SK-N-SH (cell line): ENCODE measurements at regions not wholly inside any gene's neighbourhood (a gene's known extent, or its start where the extent isn't known, plus 50 kb on each side); places are given as distances from the start of the nearest gene placed in this dataset.
"Not testable (repeated sequence)": the region's sequence is repeated elsewhere in the genome, so short reads cannot be mapped to it uniquely, and the experiment has no call there.

Source experiments
- CTCF ChIA-PET: fragments of 300-600, 350-600 bp; formaldehyde crosslinking; extraction: SDS; loops from one replicate; lab custom pipeline; 2021; lab: Yijun Ruan, JAX
- POLR2A ChIA-PET: fragments of 350-600 bp; sonication (Branson Sonifier 250); formaldehyde crosslinking; extraction: SDS; loops from one replicate; lab custom pipeline; 2020; ENCODE audit warnings: antibody characterized with exemption, inconsistent platforms; lab: Yijun Ruan, JAX
- DNase-seq: peaks from one replicate; pipeline ENCODE4 v3.0.0; 2012
- H2AFZ ChIP-seq: fragments of 200-600 bp; sonication (generic); 2 replicates; pipeline ENCODE4 v1.8.1; 2016; ENCODE audit warnings: antibody characterized with exemption, mild to moderate bottlenecking, low read depth
- H3F3A ChIP-seq: fragments of 200-600 bp; sonication (generic); replicated peaks from 2 replicates; pipeline ENCODE3; 2016; ENCODE audit warnings: antibody characterized with exemption, mild to moderate bottlenecking; ENCODE audit not compliant: insufficient read depth
- H3K27ac ChIP-seq, 2 experiments: fragments of 200-500 bp in 1 of 2; fragments of 200-600 bp in 1 of 2; sonication (Bioruptor generic) in 1 of 2; sonication (generic), shearing (Covaris generic) in 1 of 2; 2 replicates each; pipeline versions ENCODE4 v1.5.1 to v1.6.1; 2014 to 2016; ENCODE audit warnings: low read depth in 2 of 2, inconsistent platforms in 1 of 2, low read length in 1 of 2, mild to moderate bottlenecking in 1 of 2, mixed read lengths in 1 of 2
- H3K27me3 ChIP-seq: fragments of 200-600 bp; sonication (generic), shearing (Covaris generic); 2 replicates; pipeline ENCODE4 v1.6.1; 2016; ENCODE audit warnings: mixed run types; ENCODE audit not compliant: insufficient read depth
- H3K36me3 ChIP-seq, 2 experiments: fragments of 200-500 bp in 1 of 2; fragments of 200-600 bp in 1 of 2; sonication (Bioruptor generic) in 1 of 2; sonication (generic) in 1 of 2; replicated peaks in 1 of 2; 2 replicates each; pipeline versions ENCODE3 to v1.5.1; 2014 to 2016; ENCODE audit warnings: low read length in 1 of 2, mild to moderate bottlenecking in 1 of 2; ENCODE audit not compliant: insufficient read depth in 2 of 2, control insufficient read depth in 1 of 2
- H3K4me1 ChIP-seq, 2 experiments: fragments of 200-500 bp in 1 of 2; fragments of 200-600 bp in 1 of 2; sonication (Bioruptor generic) in 1 of 2; sonication (generic), shearing (Covaris generic) in 1 of 2; 2 replicates each; pipeline versions ENCODE4 v1.5.1 to v1.6.1; 2014 to 2016; ENCODE audit warnings: low read depth in 1 of 2, low read length in 1 of 2, mixed run types in 1 of 2; ENCODE audit not compliant: insufficient read depth in 2 of 2, control insufficient read depth in 1 of 2
- H3K4me2 ChIP-seq: fragments of 200-600 bp; sonication (generic), shearing (Covaris generic); 2 replicates; pipeline ENCODE4 v1.6.1; 2017; ENCODE audit warnings: mixed run types
- H3K4me3 ChIP-seq, 2 experiments: fragments of 200-500 bp in 1 of 2; fragments of 200-600 bp in 1 of 2; sonication (Bioruptor generic) in 1 of 2; sonication (generic), shearing (Covaris generic) in 1 of 2; 2 replicates each; pipeline versions ENCODE4 v1.5.1 to v1.8.1; 2014 to 2016; ENCODE audit warnings: low read depth in 2 of 2, inconsistent platforms in 1 of 2, low read length in 1 of 2, mild to moderate bottlenecking in 1 of 2, mixed read lengths in 1 of 2, moderate library complexity in 1 of 2
- H3K79me2 ChIP-seq: fragments of 200-600 bp; sonication (generic); 2 replicates; pipeline ENCODE4 v1.8.1; 2017; ENCODE audit warnings: mild to moderate bottlenecking; ENCODE audit not compliant: insufficient read depth
- H3K9ac ChIP-seq: fragments of 200-600 bp; sonication (generic); 2 replicates; pipeline ENCODE4 v1.6.1; 2017; ENCODE audit warnings: mixed run types
- H3K9me2 ChIP-seq: fragments of 200-600 bp; sonication (generic); 2 replicates; pipeline ENCODE4 v1.6.1; 2017; ENCODE audit warnings: mixed run types
- H3K9me3 ChIP-seq: fragments of 200-600 bp; sonication (generic); 2 replicates; pipeline ENCODE4 v1.6.1; 2017; ENCODE audit warnings: mixed run types, mild to moderate bottlenecking, moderate library complexity
- H4K20me1 ChIP-seq: fragments of 200-600 bp; sonication (generic); 2 replicates; pipeline ENCODE4 v1.6.1; 2017; ENCODE audit warnings: mild to moderate bottlenecking, mixed run types; ENCODE audit not compliant: insufficient read depth
- EZH2phosphoT487 ChIP-seq: fragments of 200-600 bp; sonication (generic); IDR thresholded peaks from 2 replicates; pipeline ENCODE4 v1.6.1; 2017; ENCODE audit warnings: low read depth, mixed run types, mild to moderate bottlenecking, antibody characterized with exemption, moderate library complexity, borderline replicate concordance
- FOXM1 ChIP-seq: IDR thresholded peaks from 2 replicates; pipeline ENCODE4 v1.4.0; 2012; ENCODE audit warnings: low read depth, mild to moderate bottlenecking
- GATA2 ChIP-seq: sonication (generic); formaldehyde crosslinking; IDR thresholded peaks from 2 replicates; pipeline ENCODE4 v1.5.0; 2020; ENCODE audit warnings: mild to moderate bottlenecking, missing genetic modification reagents
- MEF2A ChIP-seq: IDR thresholded peaks from 2 replicates; pipeline ENCODE4 v1.4.0; 2012; ENCODE audit warnings: low read depth, borderline replicate concordance
- MXI1 ChIP-seq: IDR thresholded peaks from 2 replicates; pipeline ENCODE4 v1.6.1; 2012; ENCODE audit warnings: mild to moderate bottlenecking, low read depth, low read length, improper control_type of control experiment
- NFIC ChIP-seq: IDR thresholded peaks from 2 replicates; pipeline ENCODE4 v1.4.0; 2012; ENCODE audit warnings: borderline replicate concordance
- POLR2AphosphoS5 ChIP-seq: IDR thresholded peaks from 2 replicates; pipeline ENCODE4 v1.6.1; 2012; ENCODE audit warnings: low read depth, low read length
- RAD21 ChIP-seq: IDR thresholded peaks from 2 replicates; pipeline ENCODE4 v1.6.1; 2012; ENCODE audit warnings: mild to moderate bottlenecking, low read length
- RCOR1 ChIP-seq: fragments of 150-350 bp; IDR thresholded peaks from 2 replicates; pipeline ENCODE4 v1.6.1; 2017; ENCODE audit warnings: antibody characterized with exemption, low read length
- RFX5 ChIP-seq: IDR thresholded peaks from 2 replicates; pipeline ENCODE4 v1.6.1; 2012; ENCODE audit warnings: mild to moderate bottlenecking, improper control_type of control experiment, low read length
- RXRA ChIP-seq: IDR thresholded peaks from 2 replicates; pipeline ENCODE4 v1.4.0; 2012; ENCODE audit warnings: low read depth, mild to moderate bottlenecking, borderline replicate concordance
- SMC3 ChIP-seq: IDR thresholded peaks from 2 replicates; pipeline ENCODE4 v1.6.1; 2012; ENCODE audit warnings: low read depth, low read length, improper control_type of control experiment
- TAF1 ChIP-seq: IDR thresholded peaks from 2 replicates; pipeline ENCODE4 v1.6.1; 2012; ENCODE audit warnings: low read depth, mild to moderate bottlenecking, low read length, moderate library complexity, borderline replicate concordance
- TEAD4 ChIP-seq: IDR thresholded peaks from 2 replicates; pipeline ENCODE4 v1.4.0; 2012; ENCODE audit warnings: mild to moderate bottlenecking, borderline replicate concordance; ENCODE audit not compliant: insufficient read depth
- WGBS: methylation state at CpG from one replicate; pipeline ENCODE4 v1.1.6; 2017; ENCODE audit warnings: low lambda C conversion rate; 5-methylcytosine and 5-hydroxymethylcytosine counted together
- TF ChIP-seq, protein P1 (sequence below): IDR thresholded peaks from 2 replicates; pipeline ENCODE4 v1.4.0; 2012; ENCODE audit warnings: low read depth, borderline replicate concordance
- TF ChIP-seq, protein P2 (sequence below): IDR thresholded peaks from 2 replicates; pipeline ENCODE4 v1.6.1; 2012; ENCODE audit warnings: mild to moderate bottlenecking, low read depth, low read length, moderate library complexity
- TF ChIP-seq, protein P3 (sequence below): IDR thresholded peaks from 2 replicates; pipeline ENCODE4 v1.4.0; 2012; ENCODE audit warnings: low read depth, borderline replicate concordance

DNA sequence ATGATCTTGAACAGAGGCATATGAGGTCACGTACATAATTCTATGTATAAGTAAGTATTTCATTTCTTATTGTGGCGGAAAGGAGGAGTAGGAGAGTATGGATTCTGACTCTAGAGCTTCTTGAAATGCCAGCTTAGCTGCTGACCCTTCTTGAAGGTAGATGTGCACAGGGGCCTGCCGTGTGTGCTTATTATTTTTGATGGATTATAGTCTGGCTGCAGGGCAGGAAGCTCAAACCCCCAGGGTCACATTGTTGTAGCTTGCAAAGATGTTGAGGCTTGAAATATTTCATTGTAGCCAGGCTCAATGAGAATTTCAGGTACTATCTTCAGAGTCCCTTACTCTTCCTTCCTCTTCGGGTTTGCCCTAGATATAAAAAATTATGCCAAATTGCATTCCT, 418.8 kb downstream of the OLFM4 start:
- 14% methylated on average over 4 of the region's 4 CpGs for WGBS
- no peak overlapping the region for H2AFZ ChIP-seq
- H3K9ac ChIP-seq = no peak overlapping the region
- no peaks in the 10 kb centered on the region for H4K20me1 ChIP-seq
- H3K36me3 ChIP-seq = no peaks in the 10 kb centered on the region
- DNase-seq = no peak
- H3K4me2 ChIP-seq = no peak overlapping the region
- no peaks in the 10 kb centered on the region; the same call in 1 of the 2 replicates for H3K9me3 ChIP-seq
- H3K79me2 ChIP-seq = no peaks in the 10 kb centered on the region
- TF ChIP-seq RFX5 (no peak), TAF1 (no peak), MXI1 (no peak), POLR2AphosphoS5 (no peak), FOXM1 (no peak), RCOR1 (no peak), GATA2 (CRISPR knock-in tag) (no peak), RAD21 (no peak), RXRA (no peak), MEF2A (no peak), EZH2phosphoT487 (no peak), SMC3 (no peak), NFIC (no peak), TEAD4 (no peak)
- TF ChIP-seq, protein P1, sequence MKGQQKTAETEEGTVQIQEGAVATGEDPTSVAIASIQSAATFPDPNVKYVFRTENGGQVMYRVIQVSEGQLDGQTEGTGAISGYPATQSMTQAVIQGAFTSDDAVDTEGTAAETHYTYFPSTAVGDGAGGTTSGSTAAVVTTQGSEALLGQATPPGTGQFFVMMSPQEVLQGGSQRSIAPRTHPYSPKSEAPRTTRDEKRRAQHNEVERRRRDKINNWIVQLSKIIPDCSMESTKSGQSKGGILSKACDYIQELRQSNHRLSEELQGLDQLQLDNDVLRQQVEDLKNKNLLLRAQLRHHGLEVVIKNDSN = no peak
- TF ChIP-seq, protein P2, sequence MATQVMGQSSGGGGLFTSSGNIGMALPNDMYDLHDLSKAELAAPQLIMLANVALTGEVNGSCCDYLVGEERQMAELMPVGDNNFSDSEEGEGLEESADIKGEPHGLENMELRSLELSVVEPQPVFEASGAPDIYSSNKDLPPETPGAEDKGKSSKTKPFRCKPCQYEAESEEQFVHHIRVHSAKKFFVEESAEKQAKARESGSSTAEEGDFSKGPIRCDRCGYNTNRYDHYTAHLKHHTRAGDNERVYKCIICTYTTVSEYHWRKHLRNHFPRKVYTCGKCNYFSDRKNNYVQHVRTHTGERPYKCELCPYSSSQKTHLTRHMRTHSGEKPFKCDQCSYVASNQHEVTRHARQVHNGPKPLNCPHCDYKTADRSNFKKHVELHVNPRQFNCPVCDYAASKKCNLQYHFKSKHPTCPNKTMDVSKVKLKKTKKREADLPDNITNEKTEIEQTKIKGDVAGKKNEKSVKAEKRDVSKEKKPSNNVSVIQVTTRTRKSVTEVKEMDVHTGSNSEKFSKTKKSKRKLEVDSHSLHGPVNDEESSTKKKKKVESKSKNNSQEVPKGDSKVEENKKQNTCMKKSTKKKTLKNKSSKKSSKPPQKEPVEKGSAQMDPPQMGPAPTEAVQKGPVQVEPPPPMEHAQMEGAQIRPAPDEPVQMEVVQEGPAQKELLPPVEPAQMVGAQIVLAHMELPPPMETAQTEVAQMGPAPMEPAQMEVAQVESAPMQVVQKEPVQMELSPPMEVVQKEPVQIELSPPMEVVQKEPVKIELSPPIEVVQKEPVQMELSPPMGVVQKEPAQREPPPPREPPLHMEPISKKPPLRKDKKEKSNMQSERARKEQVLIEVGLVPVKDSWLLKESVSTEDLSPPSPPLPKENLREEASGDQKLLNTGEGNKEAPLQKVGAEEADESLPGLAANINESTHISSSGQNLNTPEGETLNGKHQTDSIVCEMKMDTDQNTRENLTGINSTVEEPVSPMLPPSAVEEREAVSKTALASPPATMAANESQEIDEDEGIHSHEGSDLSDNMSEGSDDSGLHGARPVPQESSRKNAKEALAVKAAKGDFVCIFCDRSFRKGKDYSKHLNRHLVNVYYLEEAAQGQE = no peak
- H3K9me2 ChIP-seq = no peaks in the 10 kb centered on the region
- no peaks in the 10 kb centered on the region for H3K27me3 ChIP-seq
- ChIA-PET CTCF (no interaction called here), POLR2A (no interaction called here)
- no peaks in the 10 kb centered on the region for H3F3A ChIP-seq
- H3K4me1 ChIP-seq = no peaks in the 10 kb centered on the region
- H3K27ac ChIP-seq = no peak overlapping the region
- H3K4me3 ChIP-seq = no peak overlapping the region

DNA sequence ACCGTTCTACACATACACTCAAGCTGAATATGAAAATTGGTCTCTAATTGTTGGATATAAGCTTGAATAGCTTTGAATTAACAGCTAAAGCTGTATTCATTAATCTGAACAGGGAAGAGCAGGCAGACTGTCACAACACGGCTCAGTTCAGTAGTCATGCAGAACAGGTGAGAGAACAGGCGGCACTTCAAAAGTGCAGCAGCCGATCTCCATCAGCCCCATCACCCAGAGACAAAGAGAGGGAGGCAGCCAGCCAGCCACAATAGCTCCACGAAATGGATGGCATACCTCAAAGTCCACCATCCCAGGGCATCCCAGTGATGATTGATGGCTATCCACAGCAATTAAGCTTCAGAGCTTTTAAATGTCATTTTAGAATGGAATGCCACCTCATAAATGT, 419.2 kb downstream of the OLFM4 start:
- no peak overlapping the region for H3K4me3 ChIP-seq
- DNase-seq = no peak
- no peak overlapping the region for H2AFZ ChIP-seq
- H4K20me1 ChIP-seq = no peaks in the 10 kb centered on the region
- POLR2A ChIA-PET = no interaction called here
- CTCF ChIA-PET = no interaction called here
- no peak for TF ChIP-seq RXRA
- no peak for TF ChIP-seq RFX5
- TF ChIP-seq, protein P3, sequence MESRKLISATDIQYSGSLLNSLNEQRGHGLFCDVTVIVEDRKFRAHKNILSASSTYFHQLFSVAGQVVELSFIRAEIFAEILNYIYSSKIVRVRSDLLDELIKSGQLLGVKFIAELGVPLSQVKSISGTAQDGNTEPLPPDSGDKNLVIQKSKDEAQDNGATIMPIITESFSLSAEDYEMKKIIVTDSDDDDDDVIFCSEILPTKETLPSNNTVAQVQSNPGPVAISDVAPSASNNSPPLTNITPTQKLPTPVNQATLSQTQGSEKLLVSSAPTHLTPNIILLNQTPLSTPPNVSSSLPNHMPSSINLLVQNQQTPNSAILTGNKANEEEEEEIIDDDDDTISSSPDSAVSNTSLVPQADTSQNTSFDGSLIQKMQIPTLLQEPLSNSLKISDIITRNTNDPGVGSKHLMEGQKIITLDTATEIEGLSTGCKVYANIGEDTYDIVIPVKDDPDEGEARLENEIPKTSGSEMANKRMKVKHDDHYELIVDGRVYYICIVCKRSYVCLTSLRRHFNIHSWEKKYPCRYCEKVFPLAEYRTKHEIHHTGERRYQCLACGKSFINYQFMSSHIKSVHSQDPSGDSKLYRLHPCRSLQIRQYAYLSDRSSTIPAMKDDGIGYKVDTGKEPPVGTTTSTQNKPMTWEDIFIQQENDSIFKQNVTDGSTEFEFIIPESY = no peak
- TF ChIP-seq, all 33 proteins: peak for 0
- no peaks in the 10 kb centered on the region for H3K79me2 ChIP-seq
- no peaks in the 10 kb centered on the region for H3F3A ChIP-seq
- H3K9ac ChIP-seq = no peak overlapping the region
- H3K36me3 ChIP-seq = no peaks in the 10 kb centered on the region
- no peaks in the 10 kb centered on the region for H3K27me3 ChIP-seq
- H3K9me3 ChIP-seq = no peaks in the 10 kb centered on the region; the same call in 1 of the 2 replicates
- H3K4me2 ChIP-seq = no peak overlapping the region
- H3K4me1 ChIP-seq = no peaks in the 10 kb centered on the region
- H3K27ac ChIP-seq = no peak overlapping the region
- WGBS = 27% methylated on average over 5 of the region's 5 CpGs
- H3K9me2 ChIP-seq = no peaks in the 10 kb centered on the region

DNA sequence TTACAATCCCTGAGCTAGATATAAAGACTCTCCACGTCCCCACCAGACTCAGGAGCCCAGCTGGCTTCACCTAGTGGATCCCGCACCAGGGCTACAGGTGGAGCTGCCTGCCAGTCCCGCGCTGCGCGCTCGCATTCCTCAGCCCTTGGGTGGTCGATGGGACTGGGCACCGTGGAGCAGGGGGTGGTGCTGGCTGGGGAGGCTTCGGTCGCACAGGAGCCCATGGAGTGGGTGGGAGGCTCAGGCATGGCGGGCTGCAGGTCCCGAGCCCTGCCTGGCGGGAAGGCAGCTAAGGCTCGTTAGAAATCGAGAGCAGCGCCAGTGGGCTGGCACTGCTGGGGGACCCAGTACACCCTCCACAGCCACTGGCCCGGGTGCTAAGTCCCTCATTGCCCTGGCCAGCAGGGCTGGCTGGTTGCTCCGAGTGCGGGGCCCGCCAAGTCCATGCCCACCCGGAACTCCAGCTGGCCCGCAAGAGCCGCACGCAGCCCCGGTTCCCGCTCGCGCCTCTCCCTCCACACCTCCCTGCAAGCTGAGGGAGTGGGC, 423.7 kb downstream of the OLFM4 start:
- H3K27ac ChIP-seq, H3F3A ChIP-seq, H3K36me3 ChIP-seq, H3K4me1 ChIP-seq, CTCF ChIA-PET, H2AFZ ChIP-seq, H3K9me3 ChIP-seq, H3K9ac ChIP-seq, POLR2A ChIA-PET, H3K4me3 ChIP-seq, H3K4me2 ChIP-seq, DNase-seq, H3K27me3 ChIP-seq, H4K20me1 ChIP-seq, H3K79me2 ChIP-seq, H3K9me2 ChIP-seq: not testable (repeated sequence)
- WGBS = 67% methylated on average over 3 of the region's 29 CpGs
